ENCODE measurements at regions not wholly inside any gene's neighbourhood (a gene's known extent, or its start where the extent isn't known, plus 50 kb on each side); places are given as distances from the start of the nearest gene placed in this dataset.

DNA sequence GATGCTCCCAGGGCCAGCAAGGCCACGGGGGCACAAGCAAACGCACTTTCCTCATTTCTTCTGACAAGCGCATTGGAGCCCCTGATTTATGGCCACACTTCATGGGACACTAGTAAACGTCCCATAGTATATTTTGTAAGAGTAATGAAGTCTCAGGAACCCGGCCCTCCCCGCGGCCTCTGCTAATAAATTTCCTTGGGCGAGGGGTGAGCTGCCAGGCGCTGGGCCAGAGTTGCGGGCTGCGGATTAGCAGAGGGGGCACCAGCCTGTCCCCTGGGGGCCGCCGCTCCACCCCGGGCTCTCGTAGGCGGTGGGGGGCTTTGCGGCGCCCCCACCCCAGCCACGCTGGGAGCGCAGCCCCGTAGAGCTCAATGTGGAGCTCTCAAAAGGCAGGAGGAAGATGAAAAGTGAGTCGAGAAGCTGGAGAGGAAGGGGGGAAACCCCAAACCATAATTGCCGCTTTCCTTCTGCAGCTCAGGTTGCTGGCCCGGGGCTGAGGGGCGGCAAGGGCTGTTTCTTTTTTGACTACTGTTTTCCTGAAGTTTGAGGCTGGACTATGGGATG is 173.6 kb downstream of the CDC5L start:
- DNase-seq = no peak

DNA sequence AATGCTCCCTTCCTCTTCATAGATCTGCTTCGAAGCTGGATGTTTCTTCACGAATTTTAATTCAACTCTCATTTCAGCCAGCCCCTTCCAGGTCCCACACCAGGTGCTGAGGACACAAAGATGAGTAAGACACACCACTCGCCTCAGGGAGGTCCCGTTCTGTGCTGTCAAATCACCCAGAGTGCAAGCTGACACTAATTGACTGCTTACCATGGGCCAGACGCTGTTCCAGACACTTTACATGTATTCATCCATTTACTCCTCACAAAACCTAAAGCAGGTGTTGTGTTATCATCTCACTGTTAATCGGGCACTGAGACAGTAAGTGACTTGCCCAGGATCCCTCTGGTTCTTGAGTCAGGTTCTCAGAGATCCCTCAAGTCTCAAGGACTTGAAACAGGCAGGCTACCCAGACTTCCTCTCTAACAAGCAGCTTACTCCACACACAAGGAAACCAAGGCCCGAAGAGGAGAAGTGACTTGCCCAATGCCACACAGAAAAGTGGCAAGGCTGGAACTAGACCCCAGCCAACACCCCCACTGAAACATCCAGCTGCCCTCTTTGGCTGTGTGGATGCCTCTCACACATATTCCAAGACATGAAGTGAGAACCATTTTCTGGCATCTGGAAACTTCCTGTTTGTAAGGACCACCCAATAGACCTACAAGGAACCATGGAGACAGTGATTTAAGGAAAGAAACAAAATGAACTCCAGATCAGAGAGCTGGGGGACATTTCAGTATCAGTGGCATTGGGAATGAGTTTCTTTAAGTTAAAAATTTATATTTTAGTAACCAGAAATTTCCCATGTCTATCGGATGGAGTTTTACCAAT is 174.5 kb downstream of the CDC5L start:
- no peak for DNase-seq

- no peak for DNase-seq
Observed at GRCh38 chr6:44563397-44563796, 175.9 kb downstream of the CDC5L start.

GRCh38 chr6:44564906-44565524 is 177.5 kb downstream of the CDC5L start:
- DNase-seq = no peak

DNA sequence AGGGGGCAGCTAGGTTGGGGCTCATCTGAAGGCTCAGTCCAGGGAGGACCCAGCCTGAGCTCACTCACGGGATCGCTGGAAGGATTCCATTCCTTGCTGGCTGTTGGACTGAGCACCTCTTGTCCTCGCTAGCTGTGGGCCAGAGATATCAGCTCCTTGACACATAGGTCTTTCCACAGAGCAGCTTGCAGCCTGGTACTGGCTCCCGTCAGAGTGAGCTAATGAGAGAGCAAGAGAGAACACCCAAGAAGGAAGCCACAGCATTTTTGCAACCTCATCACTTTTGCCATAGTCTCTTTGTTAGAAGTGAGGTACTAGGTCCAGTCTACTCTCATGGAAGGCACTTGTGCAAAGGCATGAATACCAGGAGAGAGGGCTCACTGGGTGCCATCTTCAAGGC is 179.9 kb downstream of the CDC5L start:
- no peak for DNase-seq

- DNase-seq = no peak
Observed at GRCh38 chr6:44569131-44569530, 181.6 kb downstream of the CDC5L start.

- no peak for DNase-seq
Observed at GRCh38 chr6:44569931-44570385, 182.5 kb downstream of the CDC5L start.

GRCh38 chr6:44571510-44571909 is 184.0 kb downstream of the CDC5L start:
- no peak for DNase-seq

- no peak for DNase-seq
Observed at GRCh38 chr6:44572346-44572745, 184.8 kb downstream of the CDC5L start.

GRCh38 chr6:44575644-44576043 is 188.1 kb downstream of the CDC5L start:
- no peak for DNase-seq

DNA sequence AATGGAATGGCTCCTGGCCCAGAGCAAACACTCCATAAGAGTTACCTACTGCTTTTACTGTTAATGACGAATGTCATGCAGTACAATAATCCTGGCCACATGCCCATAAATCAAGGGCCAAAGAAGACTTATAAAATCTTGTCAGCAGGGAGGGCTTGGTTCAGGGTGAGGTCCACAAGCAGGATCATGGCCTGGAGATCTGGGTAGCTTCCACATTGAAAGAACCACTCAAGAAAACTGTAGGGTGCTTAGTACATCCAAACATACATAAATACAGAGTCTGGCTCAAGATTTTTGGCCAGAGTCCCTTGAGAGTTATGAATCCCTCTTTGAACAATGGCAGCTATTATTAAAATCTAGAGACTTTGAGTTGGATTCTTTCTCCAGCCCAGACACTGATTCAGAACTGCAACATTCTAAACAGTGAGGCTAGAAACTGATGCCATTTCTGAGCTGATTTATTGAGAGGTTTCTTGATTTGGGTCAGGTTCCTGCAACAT is 188.7 kb downstream of the CDC5L start:
- no peak for DNase-seq

- DNase-seq = no peak
Observed at GRCh38 chr6:44580901-44581300, 193.4 kb downstream of the CDC5L start.

- no peak for DNase-seq
Observed at GRCh38 chr6:44582930-44583329, 195.4 kb downstream of the CDC5L start.

DNA sequence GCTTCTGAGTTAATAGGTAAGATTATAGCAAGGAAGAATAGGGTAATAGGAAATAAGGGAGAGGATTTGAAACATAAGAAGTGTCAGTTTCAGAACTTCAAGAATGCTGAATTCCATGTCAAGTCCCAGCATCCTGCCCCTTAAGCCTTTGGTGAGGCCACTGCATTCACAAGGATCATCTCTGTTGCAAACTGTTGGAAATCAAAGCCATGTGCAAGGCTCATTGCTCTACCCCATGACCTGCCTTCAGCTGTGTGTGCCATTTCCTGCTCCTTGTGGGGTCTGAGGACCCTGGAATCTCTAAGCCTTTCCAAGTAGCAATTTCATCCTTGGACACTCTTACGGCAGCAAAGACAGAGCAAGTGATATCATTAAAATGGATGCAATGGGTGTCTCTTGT is 203.0 kb downstream of the CDC5L start:
- no peak for DNase-seq

DNA sequence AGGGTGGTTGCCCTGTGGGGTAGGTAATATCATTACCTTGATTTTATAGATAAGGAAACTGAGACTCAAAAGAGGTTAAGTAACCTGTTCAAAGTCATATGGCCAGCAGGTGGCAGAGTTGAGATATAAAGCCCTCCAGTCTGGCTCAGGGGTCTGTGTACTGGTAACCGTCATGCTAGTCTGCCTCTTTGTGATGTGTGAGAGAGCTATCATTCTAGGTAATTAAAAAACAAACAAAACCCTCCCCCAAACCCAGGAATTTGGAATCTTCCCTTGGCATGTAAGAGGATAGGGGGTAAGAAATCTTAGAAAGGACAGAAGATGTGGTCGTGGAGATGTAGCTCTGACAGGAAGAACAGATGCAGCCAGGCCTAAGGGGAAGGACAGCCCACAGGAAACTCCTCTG is 206.0 kb downstream of the CDC5L start:
- DNase-seq = no peak

- no peak for DNase-seq
Observed at GRCh38 chr6:44594481-44594880, 207.0 kb downstream of the CDC5L start.

DNA sequence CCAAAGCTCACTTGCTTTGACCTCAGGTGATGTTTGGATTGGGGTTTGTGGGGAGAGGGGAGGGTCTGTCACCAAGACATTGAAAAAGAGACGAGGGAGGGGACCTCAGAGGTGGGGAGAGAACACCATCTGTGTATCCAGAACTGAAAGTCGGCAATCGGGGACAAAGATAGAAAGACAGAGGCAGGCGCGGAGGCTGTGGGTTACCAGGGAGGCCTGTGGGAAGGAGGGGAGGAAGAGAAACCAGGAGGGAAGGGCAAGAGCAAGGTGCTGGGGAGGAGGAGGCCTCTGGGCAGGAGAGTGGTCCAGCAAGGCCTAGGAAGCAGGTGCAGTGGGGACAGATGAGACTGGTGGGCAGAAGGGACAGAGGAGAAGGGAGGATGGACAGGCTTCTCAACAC is 211.2 kb downstream of the CDC5L start:
- DNase-seq = no peak

DNA sequence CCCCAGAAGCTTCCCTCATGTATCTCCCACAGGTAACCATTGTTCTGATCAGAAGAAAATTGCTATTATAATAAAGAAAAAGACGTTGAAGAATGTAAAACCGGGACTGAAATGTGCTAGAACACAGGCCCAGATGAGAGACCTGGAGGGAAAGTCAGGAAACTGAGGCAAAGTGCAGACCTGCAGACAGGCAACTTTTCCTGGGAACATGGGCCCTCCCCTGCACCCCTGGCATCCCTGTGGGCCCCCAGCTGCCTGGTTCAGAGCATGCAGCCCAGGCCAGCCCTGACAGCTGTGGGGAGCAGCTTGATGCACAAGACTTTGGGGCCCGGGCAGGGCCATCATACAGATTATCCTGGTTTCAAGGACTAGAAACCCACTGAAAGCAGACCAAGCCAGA is 212.2 kb downstream of the CDC5L start:
- no peak for DNase-seq

- DNase-seq = no peak
Observed at GRCh38 chr6:44603044-44603686, 215.7 kb downstream of the CDC5L start.

- no peak for DNase-seq
Observed at GRCh38 chr6:44606504-44606903, 219.0 kb downstream of the CDC5L start.

- no peak for DNase-seq
Observed at GRCh38 chr6:44606976-44607375, 219.5 kb downstream of the CDC5L start.

GRCh38 chr6:44608175-44608574 is 220.7 kb downstream of the CDC5L start:
- DNase-seq = no peak

GRCh38 chr6:44609051-44609612 is 221.6 kb downstream of the CDC5L start:
- DNase-seq = no peak

Data from activated gamma-delta T cell (primary cell).